ENCODE measurements at regions not wholly inside any gene's neighbourhood (a gene's known extent, or its start where the extent isn't known, plus 50 kb on each side); places are given as distances from the start of the nearest gene placed in this dataset.

DNA sequence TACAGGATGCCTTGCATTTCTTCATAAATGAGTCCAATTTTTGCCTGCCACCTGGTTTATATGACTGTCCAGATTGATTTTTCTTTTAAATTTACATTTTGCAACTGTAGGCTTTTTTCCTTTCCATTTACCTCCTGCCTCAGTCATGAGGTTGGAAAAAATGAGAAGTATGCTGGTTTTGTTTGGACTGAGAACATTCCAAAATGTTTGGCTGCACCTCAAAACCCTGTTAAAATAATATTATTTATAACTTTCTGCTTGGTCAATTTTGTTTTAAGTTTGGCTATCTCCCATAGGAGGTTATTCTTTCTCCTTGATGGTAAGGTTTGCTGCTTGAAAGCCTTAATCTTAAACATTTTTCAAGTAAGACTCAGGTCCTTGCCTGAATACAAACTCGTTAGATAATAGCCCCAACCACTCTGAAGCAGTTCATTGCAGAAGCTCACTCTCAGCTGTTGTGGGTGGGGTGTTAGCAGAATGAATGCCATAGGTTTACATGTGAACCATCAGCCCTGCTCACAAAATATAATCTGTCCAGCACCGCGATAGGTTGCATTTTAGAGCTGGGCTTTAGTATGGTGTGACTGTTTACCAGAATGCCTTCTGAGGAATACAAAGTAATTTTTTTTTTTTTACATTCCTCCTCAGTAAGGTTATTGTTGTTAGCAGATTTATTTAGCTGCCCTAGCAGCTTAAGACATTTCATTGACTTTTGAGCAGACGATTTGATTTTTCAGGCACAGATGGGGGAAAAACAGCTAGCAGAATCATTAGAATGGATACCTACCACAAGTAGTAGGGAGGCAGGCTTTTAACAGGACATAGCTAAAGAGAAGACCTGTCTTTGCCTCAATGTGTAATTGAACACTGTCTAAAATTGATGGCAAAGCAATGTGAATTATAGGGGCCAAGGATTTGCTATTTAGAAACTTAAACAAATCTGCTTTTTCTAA lies 630.8 kb upstream of the KCNMB2 start (continued):
- TF ChIP-seq TEAD1 (CRISPR knock-in tag; IDR thresholded peaks at IDR 0.05) = no peak
- no peak for TF ChIP-seq ZNF138 (CRISPR knock-in tag; conservative IDR thresholded peaks at IDR 0.05)
- TF ChIP-seq, protein P1, sequence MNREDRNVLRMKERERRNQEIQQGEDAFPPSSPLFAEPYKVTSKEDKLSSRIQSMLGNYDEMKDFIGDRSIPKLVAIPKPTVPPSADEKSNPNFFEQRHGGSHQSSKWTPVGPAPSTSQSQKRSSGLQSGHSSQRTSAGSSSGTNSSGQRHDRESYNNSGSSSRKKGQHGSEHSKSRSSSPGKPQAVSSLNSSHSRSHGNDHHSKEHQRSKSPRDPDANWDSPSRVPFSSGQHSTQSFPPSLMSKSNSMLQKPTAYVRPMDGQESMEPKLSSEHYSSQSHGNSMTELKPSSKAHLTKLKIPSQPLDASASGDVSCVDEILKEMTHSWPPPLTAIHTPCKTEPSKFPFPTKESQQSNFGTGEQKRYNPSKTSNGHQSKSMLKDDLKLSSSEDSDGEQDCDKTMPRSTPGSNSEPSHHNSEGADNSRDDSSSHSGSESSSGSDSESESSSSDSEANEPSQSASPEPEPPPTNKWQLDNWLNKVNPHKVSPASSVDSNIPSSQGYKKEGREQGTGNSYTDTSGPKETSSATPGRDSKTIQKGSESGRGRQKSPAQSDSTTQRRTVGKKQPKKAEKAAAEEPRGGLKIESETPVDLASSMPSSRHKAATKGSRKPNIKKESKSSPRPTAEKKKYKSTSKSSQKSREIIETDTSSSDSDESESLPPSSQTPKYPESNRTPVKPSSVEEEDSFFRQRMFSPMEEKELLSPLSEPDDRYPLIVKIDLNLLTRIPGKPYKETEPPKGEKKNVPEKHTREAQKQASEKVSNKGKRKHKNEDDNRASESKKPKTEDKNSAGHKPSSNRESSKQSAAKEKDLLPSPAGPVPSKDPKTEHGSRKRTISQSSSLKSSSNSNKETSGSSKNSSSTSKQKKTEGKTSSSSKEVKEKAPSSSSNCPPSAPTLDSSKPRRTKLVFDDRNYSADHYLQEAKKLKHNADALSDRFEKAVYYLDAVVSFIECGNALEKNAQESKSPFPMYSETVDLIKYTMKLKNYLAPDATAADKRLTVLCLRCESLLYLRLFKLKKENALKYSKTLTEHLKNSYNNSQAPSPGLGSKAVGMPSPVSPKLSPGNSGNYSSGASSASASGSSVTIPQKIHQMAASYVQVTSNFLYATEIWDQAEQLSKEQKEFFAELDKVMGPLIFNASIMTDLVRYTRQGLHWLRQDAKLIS (CRISPR knock-in tag; IDR thresholded peaks at IDR 0.05; ENCODE audit: borderline replicate concordance) = no peak

DNA sequence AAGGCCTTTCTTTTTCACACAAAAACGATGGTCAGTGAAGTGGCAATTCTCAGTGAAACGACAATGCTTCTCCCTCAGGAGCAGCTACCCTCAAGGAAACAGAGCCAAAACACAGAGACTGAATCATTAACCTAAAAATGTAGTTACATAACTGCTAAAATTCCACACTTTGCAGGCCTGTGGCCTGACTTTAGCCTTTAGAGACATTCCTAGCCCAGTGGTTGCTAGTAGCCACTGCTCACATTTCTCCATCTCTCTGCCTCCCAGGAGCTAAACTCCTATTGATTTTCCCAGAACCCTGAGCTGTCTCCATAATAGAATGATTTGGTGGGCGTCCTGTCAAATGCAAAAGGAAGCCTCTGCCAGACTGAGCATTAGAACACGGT lies 630.1 kb upstream of the KCNMB2 start:
- Mint-ChIP-seq H3K27ac (0 out of 2 replicates have a peak overlapping the region, but pooled peaks have one; percentile 7), H3K9me3 (no peaks in the 10 kb centered on the region), H3K36me3 (no peaks in the 10 kb centered on the region), H3K27me3 (ENCODE audit: low read depth) (no peaks in the 10 kb centered on the region), H3K4me1 (peaks cover 11% of the 10 kb centered on the region), H3K4me3 (no peak overlapping the region)
- DNase-seq (ENCODE audit: low spot score) = no peak
- no peak for TF ChIP-seq ATF1 (CRISPR knock-in tag; IDR thresholded peaks at IDR 0.05)
- TF ChIP-seq, protein P2, sequence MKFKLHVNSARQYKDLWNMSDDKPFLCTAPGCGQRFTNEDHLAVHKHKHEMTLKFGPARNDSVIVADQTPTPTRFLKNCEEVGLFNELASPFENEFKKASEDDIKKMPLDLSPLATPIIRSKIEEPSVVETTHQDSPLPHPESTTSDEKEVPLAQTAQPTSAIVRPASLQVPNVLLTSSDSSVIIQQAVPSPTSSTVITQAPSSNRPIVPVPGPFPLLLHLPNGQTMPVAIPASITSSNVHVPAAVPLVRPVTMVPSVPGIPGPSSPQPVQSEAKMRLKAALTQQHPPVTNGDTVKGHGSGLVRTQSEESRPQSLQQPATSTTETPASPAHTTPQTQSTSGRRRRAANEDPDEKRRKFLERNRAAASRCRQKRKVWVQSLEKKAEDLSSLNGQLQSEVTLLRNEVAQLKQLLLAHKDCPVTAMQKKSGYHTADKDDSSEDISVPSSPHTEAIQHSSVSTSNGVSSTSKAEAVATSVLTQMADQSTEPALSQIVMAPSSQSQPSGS (CRISPR knock-in tag; IDR thresholded peaks at IDR 0.05; ENCODE audit: borderline replicate concordance, low read depth) = no peak
- no peak for TF ChIP-seq IRF2 (CRISPR knock-in tag; IDR thresholded peaks at IDR 0.05; ENCODE audit: borderline replicate concordance, low read depth)
- no peak for TF ChIP-seq ZNF232 (CRISPR knock-in tag; IDR thresholded peaks at IDR 0.05)
- TF ChIP-seq ZNF263 (CRISPR knock-in tag; IDR thresholded peaks at IDR 0.05; ENCODE audit: low read depth) = no peak
- TF ChIP-seq, protein P3, sequence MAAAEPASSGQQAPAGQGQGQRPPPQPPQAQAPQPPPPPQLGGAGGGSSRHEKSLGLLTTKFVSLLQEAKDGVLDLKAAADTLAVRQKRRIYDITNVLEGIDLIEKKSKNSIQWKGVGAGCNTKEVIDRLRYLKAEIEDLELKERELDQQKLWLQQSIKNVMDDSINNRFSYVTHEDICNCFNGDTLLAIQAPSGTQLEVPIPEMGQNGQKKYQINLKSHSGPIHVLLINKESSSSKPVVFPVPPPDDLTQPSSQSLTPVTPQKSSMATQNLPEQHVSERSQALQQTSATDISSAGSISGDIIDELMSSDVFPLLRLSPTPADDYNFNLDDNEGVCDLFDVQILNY (CRISPR knock-in tag; IDR thresholded peaks at IDR 0.05) = no peak
- TF ChIP-seq MYBL2 (CRISPR knock-in tag; IDR thresholded peaks at IDR 0.05) = no peak
- TF ChIP-seq, protein P4, sequence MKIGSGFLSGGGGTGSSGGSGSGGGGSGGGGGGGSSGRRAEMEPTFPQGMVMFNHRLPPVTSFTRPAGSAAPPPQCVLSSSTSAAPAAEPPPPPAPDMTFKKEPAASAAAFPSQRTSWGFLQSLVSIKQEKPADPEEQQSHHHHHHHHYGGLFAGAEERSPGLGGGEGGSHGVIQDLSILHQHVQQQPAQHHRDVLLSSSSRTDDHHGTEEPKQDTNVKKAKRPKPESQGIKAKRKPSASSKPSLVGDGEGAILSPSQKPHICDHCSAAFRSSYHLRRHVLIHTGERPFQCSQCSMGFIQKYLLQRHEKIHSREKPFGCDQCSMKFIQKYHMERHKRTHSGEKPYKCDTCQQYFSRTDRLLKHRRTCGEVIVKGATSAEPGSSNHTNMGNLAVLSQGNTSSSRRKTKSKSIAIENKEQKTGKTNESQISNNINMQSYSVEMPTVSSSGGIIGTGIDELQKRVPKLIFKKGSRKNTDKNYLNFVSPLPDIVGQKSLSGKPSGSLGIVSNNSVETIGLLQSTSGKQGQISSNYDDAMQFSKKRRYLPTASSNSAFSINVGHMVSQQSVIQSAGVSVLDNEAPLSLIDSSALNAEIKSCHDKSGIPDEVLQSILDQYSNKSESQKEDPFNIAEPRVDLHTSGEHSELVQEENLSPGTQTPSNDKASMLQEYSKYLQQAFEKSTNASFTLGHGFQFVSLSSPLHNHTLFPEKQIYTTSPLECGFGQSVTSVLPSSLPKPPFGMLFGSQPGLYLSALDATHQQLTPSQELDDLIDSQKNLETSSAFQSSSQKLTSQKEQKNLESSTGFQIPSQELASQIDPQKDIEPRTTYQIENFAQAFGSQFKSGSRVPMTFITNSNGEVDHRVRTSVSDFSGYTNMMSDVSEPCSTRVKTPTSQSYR (CRISPR knock-in tag; IDR thresholded peaks at IDR 0.05) = no peak
- TF ChIP-seq, protein P5, sequence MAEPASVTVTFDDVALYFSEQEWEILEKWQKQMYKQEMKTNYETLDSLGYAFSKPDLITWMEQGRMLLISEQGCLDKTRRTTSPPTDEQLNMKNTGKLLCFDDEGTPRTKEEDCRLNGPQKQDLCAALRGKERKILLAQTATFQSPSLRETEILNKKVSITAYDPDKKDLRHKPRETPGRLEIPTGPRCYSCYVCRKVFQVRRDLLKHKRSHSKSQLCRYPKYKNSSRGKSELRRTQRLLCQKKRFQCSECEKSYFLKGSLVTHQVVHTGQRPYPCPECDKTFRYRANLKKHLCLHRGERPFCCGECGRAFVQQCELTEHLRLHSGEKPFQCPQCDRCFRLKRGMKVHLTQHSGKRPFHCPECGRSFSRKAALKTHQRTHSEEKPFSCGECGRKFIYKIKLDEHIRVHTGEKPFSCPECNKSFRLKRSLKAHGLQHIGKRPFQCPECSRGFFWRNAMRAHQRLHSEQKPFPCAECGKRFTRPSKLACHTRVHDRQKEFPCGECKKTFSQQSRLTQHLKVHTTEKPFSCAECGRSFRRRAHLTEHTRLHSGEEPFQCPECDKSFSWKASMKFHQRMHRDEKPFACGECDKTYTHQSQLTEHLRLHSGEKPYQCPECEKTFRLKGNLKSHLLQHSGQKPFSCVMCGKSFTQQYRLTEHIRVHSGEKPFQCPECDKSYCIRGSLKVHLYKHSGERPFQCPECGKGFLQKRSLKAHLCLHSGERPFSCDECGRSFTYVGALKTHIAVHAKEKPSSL (CRISPR knock-in tag; conservative IDR thresholded peaks at IDR 0.05) = no peak
- no peak for TF ChIP-seq SMAD3 (CRISPR knock-in tag; IDR thresholded peaks at IDR 0.05; ENCODE audit: borderline replicate concordance)
- TF ChIP-seq ZNF416 (CRISPR knock-in tag; IDR thresholded peaks at IDR 0.05) = no peak
- TF ChIP-seq ZNF671 (CRISPR knock-in tag; IDR thresholded peaks at IDR 0.05) = no peak
- TF ChIP-seq, protein P6, sequence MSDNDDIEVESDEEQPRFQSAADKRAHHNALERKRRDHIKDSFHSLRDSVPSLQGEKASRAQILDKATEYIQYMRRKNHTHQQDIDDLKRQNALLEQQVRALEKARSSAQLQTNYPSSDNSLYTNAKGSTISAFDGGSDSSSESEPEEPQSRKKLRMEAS (CRISPR knock-in tag; IDR thresholded peaks at IDR 0.05) = no peak
- no peak for TF ChIP-seq NFE2L1 (CRISPR knock-in tag; IDR thresholded peaks at IDR 0.05)
- TF ChIP-seq, protein P7, sequence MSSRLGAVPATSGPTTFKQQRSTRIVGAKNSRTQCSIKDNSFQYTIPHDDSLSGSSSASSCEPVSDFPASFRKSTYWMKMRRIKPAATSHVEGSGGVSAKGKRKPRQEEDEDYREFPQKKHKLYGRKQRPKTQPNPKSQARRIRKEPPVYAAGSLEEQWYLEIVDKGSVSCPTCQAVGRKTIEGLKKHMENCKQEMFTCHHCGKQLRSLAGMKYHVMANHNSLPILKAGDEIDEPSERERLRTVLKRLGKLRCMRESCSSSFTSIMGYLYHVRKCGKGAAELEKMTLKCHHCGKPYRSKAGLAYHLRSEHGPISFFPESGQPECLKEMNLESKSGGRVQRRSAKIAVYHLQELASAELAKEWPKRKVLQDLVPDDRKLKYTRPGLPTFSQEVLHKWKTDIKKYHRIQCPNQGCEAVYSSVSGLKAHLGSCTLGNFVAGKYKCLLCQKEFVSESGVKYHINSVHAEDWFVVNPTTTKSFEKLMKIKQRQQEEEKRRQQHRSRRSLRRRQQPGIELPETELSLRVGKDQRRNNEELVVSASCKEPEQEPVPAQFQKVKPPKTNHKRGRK (CRISPR knock-in tag; IDR thresholded peaks at IDR 0.05; ENCODE audit: borderline replicate concordance) = no peak
- ChIA-PET CTCF (interaction anchor here (0.7 kb wide), 1 partner anchor 479 kb away, joined by 3 read pairs; no protein-coding TSS in a partner anchor), POLR2A (interaction anchor here (0.5 to 1.2 kb wide), 2 partner anchors 14 to 750 kb away, joined by 3 to 6 read pairs; no protein-coding TSS in a partner anchor)
- peak; percentile 63 for ATAC-seq
